OCI-LY3 (cell line): ENCODE measurements at regions not wholly inside any gene's neighbourhood (a gene's known extent, or its start where the extent isn't known, plus 50 kb on each side); places are given as distances from the start of the nearest gene placed in this dataset.

ENCODE experiments used
- EZH2phosphoT487 ChIP-seq: fragments of 200-600 bp; shearing (Covaris generic); IDR thresholded peaks from 2 replicates; pipeline ENCODE4 v1.6.1; 2018; ENCODE audit warnings: antibody characterized with exemption, mixed run types, low read depth
- TF ChIP-seq, protein P1 (sequence below): fragments of 200-600, 300-600 bp; sonication (generic); IDR thresholded peaks from 2 replicates; pipeline ENCODE4 v1.5.1; 2014; ENCODE audit warnings: antibody characterized with exemption, low read length, low read depth

DNA sequence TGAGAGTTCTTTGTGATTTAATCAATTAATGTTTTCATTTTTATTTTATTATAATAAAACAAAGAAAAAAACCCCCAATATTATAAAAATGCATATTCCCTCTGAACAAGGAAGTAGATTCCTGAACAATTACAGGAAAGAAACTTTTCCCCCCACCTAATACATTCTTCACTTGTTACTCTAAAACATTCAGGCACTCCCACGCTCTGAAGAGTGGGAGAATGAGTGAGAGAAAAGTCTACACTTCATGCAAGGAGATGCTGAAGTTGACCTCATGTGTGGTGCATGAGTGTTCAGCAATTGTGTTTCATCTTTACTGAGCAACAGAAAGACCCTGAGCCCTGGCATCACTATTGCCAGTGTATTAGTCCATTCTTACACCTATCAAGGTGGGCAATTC, 244.2 kb upstream of the IGFBP3 start:
- TF ChIP-seq, protein P1, sequence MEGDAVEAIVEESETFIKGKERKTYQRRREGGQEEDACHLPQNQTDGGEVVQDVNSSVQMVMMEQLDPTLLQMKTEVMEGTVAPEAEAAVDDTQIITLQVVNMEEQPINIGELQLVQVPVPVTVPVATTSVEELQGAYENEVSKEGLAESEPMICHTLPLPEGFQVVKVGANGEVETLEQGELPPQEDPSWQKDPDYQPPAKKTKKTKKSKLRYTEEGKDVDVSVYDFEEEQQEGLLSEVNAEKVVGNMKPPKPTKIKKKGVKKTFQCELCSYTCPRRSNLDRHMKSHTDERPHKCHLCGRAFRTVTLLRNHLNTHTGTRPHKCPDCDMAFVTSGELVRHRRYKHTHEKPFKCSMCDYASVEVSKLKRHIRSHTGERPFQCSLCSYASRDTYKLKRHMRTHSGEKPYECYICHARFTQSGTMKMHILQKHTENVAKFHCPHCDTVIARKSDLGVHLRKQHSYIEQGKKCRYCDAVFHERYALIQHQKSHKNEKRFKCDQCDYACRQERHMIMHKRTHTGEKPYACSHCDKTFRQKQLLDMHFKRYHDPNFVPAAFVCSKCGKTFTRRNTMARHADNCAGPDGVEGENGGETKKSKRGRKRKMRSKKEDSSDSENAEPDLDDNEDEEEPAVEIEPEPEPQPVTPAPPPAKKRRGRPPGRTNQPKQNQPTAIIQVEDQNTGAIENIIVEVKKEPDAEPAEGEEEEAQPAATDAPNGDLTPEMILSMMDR = no peak
- no peak for TF ChIP-seq EZH2phosphoT487
